RWPE1 (cell line): ENCODE measurements at regions not wholly inside any gene's neighbourhood (a gene's known extent, or its start where the extent isn't known, plus 50 kb on each side); places are given as distances from the start of the nearest gene placed in this dataset.
A peak's percentile ranks its signal among the peaks of the same experiment; 100 is the strongest.

Source experiments
- CTCF ChIA-PET: fragments of 350-600 bp; sonication (Branson Sonifier 250); formaldehyde crosslinking; extraction: SDS; loops from one replicate; lab custom pipeline; 2021; lab: Yijun Ruan, JAX
- POLR2A ChIA-PET: fragments of 400-600 bp; formaldehyde crosslinking; extraction: SDS; loops from one replicate; lab custom pipeline; 2020; ENCODE audit warnings: antibody characterized with exemption; ENCODE audit not compliant: low non-redundant PET; lab: Yijun Ruan, JAX
- DNase-seq: peaks from one replicate; pipeline ENCODE4 v3.0.0; 2012; ENCODE audit warnings: low spot score
- H3K27ac ChIP-seq: fragments of 450-650 bp; 2 replicates; pipeline ENCODE4 v1.5.1; 2017
- TF ChIP-seq, protein P1 (sequence below): fragments of 450-650 bp; conservative IDR thresholded peaks from 2 replicates; pipeline ENCODE4 v1.5.1; 2017; ENCODE audit warnings: low read depth, mild to moderate bottlenecking

DNA sequence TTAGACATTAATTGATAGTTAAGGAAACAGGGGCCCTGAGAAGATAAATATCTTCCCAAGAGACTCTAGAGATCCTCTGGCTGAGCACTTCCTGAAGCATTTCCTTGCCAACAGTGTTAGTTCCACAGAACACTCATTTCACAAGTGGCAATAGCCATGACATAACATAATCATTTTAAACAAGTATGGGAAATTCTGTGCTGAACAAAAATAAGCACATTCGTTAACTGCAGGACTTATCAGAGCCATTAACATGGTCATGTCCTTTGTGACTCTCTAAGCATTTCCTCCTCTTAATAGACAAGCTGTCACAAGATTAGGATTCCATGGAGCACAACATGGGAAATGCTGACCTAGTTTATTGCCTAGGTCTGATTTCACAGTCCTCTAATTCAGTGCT lies 184.9 kb downstream of the SNX18 start:
- POLR2A ChIA-PET: no interaction called here
- CTCF ChIA-PET: interaction anchor here (0.7 kb wide), 1 partner anchor 105 kb away, joined by 3 read pairs; no protein-coding TSS in a partner anchor
- TF ChIP-seq, protein P1, sequence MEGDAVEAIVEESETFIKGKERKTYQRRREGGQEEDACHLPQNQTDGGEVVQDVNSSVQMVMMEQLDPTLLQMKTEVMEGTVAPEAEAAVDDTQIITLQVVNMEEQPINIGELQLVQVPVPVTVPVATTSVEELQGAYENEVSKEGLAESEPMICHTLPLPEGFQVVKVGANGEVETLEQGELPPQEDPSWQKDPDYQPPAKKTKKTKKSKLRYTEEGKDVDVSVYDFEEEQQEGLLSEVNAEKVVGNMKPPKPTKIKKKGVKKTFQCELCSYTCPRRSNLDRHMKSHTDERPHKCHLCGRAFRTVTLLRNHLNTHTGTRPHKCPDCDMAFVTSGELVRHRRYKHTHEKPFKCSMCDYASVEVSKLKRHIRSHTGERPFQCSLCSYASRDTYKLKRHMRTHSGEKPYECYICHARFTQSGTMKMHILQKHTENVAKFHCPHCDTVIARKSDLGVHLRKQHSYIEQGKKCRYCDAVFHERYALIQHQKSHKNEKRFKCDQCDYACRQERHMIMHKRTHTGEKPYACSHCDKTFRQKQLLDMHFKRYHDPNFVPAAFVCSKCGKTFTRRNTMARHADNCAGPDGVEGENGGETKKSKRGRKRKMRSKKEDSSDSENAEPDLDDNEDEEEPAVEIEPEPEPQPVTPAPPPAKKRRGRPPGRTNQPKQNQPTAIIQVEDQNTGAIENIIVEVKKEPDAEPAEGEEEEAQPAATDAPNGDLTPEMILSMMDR: no peak
- no peak for DNase-seq
- H3K27ac ChIP-seq: no peak overlapping the region

GRCh38 chr5:54700986-54701578 lies 183.5 kb downstream of the SNX18 start:
- TF ChIP-seq, protein P1: no peak
- H3K27ac ChIP-seq: no peak overlapping the region

GRCh38 chr5:54696931-54697330 lies 179.4 kb downstream of the SNX18 start:
- H3K27ac ChIP-seq: no peak overlapping the region
- ChIA-PET CTCF (no interaction called here), POLR2A (no interaction called here)
- TF ChIP-seq, protein P1: no peak
- DNase-seq: no peak

More at GRCh38 chr5:54700986-54701578, 183.5 kb downstream of the SNX18 start:
- DNase-seq: peak; percentile 95
- CTCF ChIA-PET: interaction anchor here (1.0 kb wide), 1 partner anchor 45 kb away, joined by 3 read pairs; no protein-coding TSS in a partner anchor
- POLR2A ChIA-PET: interaction anchor here (0.6 kb wide), 1 partner anchor 178 kb away, joined by 3 read pairs; no protein-coding TSS in a partner anchor

DNA sequence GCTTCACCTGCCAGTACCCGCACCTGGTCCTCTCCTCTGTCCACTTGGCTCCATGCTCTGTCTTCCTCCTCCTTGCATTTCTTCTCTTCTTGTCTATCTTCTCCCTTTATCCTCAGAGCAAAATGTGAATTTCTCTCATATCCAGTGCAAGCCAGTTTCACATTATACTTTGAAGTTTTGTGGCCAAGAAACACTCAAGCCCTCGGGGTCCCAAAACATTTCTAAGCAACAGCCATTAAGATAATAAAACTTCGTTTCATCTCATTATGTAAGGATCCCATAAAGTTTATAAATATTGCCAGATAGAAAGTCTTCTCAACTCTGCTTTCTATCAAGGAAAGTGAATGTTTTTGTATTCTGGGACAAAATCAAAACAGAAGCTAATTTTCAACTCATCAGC lies 178.8 kb downstream of the SNX18 start:
- CTCF ChIA-PET: no interaction called here
- TF ChIP-seq, protein P1: no peak
- no peak overlapping the region for H3K27ac ChIP-seq
- POLR2A ChIA-PET: no interaction called here
- no peak for DNase-seq

- TF ChIP-seq, protein P1: no peak
- ChIA-PET CTCF (no interaction called here), POLR2A (no interaction called here)
- DNase-seq: no peak
- H3K27ac ChIP-seq: no peak overlapping the region
Observed at GRCh38 chr5:54695198-54695966, 177.8 kb downstream of the SNX18 start.

- POLR2A ChIA-PET: no interaction called here
- CTCF ChIA-PET: no interaction called here
- no peak for DNase-seq
- TF ChIP-seq, protein P1: no peak
- no peak overlapping the region for H3K27ac ChIP-seq
Observed at GRCh38 chr5:54693936-54694657, 176.5 kb downstream of the SNX18 start.
